ENCODE measurements at regions not wholly inside any gene's neighbourhood (a gene's known extent, or its start where the extent isn't known, plus 50 kb on each side); places are given as distances from the start of the nearest gene placed in this dataset.

DNA sequence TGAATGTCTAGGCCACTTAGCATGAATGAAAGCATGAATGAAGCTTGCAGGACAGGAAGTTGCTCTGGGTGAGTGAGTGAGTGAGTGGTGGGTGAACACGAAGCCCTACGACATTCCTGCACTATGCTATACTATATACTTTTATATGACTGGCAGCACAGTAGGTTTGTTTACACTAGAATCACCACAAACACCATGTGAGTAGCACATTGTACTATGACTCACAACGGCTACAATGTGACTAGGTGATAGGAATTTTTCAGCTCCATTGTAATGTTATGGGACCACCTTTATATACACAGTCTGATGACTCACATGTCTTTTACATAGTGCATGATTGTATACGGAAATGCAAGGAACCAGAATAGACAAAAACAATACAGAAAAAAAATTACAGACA, 1480.2 kb downstream of the AACS start:
- TF ChIP-seq, protein P1, sequence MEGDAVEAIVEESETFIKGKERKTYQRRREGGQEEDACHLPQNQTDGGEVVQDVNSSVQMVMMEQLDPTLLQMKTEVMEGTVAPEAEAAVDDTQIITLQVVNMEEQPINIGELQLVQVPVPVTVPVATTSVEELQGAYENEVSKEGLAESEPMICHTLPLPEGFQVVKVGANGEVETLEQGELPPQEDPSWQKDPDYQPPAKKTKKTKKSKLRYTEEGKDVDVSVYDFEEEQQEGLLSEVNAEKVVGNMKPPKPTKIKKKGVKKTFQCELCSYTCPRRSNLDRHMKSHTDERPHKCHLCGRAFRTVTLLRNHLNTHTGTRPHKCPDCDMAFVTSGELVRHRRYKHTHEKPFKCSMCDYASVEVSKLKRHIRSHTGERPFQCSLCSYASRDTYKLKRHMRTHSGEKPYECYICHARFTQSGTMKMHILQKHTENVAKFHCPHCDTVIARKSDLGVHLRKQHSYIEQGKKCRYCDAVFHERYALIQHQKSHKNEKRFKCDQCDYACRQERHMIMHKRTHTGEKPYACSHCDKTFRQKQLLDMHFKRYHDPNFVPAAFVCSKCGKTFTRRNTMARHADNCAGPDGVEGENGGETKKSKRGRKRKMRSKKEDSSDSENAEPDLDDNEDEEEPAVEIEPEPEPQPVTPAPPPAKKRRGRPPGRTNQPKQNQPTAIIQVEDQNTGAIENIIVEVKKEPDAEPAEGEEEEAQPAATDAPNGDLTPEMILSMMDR (IDR thresholded peaks at IDR 0.05) = no peak
- no peak for TF ChIP-seq POLR2A (IDR thresholded peaks at IDR 0.05)

All from heart left ventricle (tissue), 13 donors.